Uterus (tissue), 3 donors: ENCODE measurements at regions not wholly inside any gene's neighbourhood (a gene's known extent, or its start where the extent isn't known, plus 50 kb on each side); places are given as distances from the start of the nearest gene placed in this dataset.

Experiments
- DNase-seq, 2 donors: peaks; one replicate each; pipeline ENCODE4 v3.0.0-alpha.2; 2019 to 2020
- H3K27ac ChIP-seq, 2 donors: fragments of 200-600 bp; sonication (generic); 1 replicate in 1 of 2; 2 replicates in 1 of 2; pipeline ENCODE4 v1.5.1; 2016 to 2018
- H3K27me3 ChIP-seq, 2 donors: fragments of 200-600 bp; sonication (generic); one replicate each; pipeline ENCODE4 v1.5.1; 2018 to 2019; ENCODE audit warnings: control low read depth in 1 of 2
- H3K36me3 ChIP-seq, 2 donors: fragments of 200-600 bp; sonication (generic); one replicate each; pipeline ENCODE4 v1.5.1; 2019; ENCODE audit warnings: control low read depth in 1 of 2
- H3K4me1 ChIP-seq, 2 donors: fragments of 200-600 bp; sonication (generic); one replicate each; pipeline ENCODE4 v1.5.1; 2018 to 2019; ENCODE audit warnings: control low read depth in 1 of 2
- H3K4me3 ChIP-seq, 2 donors: fragments of 200-600 bp; sonication (generic); 1 replicate in 1 of 2; 2 replicates in 1 of 2; pipeline ENCODE4 v1.5.1; 2018 to 2019; ENCODE audit warnings: mild to moderate bottlenecking in 1 of 2
- H3K9me3 ChIP-seq, 2 donors: fragments of 200-600 bp; sonication (generic); one replicate each; pipeline ENCODE4 v1.5.1; 2019; ENCODE audit warnings: control low read depth in 1 of 2
- POLR2A ChIP-seq, 2 donors: fragments of 450-650 bp; IDR thresholded peaks; one replicate each; pipeline ENCODE4 v1.6.1; 2016; ENCODE audit warnings: antibody characterized with exemption in 2 of 2, mild to moderate bottlenecking in 1 of 2, moderate library complexity in 1 of 2
- intact Hi-C: fragments of 100-400 bp; cut with DNase I; formaldehyde crosslinking; loops from one replicate; pipeline ENCODE4 v1.15.1; 2023; ENCODE audit warnings: low total_unique reads
- TF ChIP-seq, protein P1 (sequence below), 4 experiments: fragments of 200-600 bp in 2 of 4; fragments of 450-650 bp in 2 of 4; sonication (generic) in 2 of 4; IDR thresholded peaks; one replicate each; pipeline ENCODE4 v1.5.1; 2016 to 2019; ENCODE audit warnings: antibody characterized with exemption in 4 of 4, mild to moderate bottlenecking in 2 of 4, moderate library complexity in 1 of 4
- donor health status: DM: yes; HTN: yes; CAD: no.

DNA sequence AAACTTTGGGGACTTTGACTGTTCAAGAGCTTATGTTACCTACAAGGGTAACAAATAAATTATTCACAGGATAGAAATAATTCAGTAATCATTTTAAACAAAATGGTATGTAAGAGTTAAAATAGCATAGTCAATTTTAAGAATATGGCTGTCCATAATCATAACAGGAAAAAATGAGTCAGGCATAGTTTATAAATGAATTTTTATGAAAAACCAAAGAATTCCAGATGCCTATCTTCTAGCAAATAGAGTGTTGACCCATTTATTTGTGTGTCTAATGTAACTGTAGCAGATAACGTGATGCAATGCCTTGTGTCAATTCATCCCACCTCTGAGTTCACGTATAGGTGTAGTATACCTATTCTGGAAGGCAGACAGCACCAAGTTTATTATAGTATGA is 169.7 kb upstream of the CDH9 start:
- H3K4me3 ChIP-seq: no peak overlapping the region
- H3K27me3 ChIP-seq: no peaks in the 10 kb centered on the region
- TF ChIP-seq, protein P1, sequence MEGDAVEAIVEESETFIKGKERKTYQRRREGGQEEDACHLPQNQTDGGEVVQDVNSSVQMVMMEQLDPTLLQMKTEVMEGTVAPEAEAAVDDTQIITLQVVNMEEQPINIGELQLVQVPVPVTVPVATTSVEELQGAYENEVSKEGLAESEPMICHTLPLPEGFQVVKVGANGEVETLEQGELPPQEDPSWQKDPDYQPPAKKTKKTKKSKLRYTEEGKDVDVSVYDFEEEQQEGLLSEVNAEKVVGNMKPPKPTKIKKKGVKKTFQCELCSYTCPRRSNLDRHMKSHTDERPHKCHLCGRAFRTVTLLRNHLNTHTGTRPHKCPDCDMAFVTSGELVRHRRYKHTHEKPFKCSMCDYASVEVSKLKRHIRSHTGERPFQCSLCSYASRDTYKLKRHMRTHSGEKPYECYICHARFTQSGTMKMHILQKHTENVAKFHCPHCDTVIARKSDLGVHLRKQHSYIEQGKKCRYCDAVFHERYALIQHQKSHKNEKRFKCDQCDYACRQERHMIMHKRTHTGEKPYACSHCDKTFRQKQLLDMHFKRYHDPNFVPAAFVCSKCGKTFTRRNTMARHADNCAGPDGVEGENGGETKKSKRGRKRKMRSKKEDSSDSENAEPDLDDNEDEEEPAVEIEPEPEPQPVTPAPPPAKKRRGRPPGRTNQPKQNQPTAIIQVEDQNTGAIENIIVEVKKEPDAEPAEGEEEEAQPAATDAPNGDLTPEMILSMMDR (IDR thresholded peaks at IDR 0.05): no peak
- no peak for TF ChIP-seq POLR2A (IDR thresholded peaks at IDR 0.05)
- no peaks in the 10 kb centered on the region for H3K36me3 ChIP-seq
- no peak for DNase-seq
- no peaks in the 10 kb centered on the region for H3K9me3 ChIP-seq
- H3K27ac ChIP-seq: no peak overlapping the region
- H3K4me1 ChIP-seq: no peaks in the 10 kb centered on the region
- intact Hi-C loops: no loop called here

DNA sequence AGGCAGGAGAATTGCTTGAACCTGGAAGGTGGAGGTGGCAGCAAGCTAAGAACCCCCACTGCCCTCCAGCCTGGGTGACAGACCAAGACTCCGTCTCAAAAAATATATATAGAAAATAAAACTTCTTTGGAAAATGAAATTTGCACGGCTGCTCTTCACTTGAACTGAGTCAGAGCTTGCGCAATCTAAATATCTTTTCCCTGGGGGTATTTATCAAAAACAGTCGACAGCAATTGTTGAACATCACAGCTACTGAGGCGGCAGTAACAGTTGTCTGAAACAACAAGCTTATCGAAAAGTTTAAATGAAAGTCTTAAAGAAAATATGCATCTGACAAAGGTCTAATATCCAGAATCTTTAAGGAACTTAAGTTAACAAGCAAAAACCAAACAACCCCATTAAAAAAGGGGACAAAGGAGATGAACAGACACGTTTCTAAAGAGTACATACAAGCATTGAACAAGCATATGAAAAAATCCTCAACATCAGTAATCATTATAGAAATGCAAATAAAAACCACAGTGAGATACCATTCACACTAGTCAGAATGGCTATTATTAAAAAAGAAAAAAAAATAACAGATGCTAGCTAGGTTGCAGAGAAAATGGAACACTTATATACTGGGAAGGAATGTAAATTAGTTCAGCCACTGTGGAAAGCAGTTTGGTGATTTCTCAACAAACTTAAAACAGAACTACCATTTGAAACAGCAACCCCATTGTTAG is 153.6 kb upstream of the CDH9 start:
- no peak for TF ChIP-seq POLR2A (IDR thresholded peaks at IDR 0.05)
- TF ChIP-seq, protein P1 (IDR thresholded peaks at IDR 0.05): no peak

DNA sequence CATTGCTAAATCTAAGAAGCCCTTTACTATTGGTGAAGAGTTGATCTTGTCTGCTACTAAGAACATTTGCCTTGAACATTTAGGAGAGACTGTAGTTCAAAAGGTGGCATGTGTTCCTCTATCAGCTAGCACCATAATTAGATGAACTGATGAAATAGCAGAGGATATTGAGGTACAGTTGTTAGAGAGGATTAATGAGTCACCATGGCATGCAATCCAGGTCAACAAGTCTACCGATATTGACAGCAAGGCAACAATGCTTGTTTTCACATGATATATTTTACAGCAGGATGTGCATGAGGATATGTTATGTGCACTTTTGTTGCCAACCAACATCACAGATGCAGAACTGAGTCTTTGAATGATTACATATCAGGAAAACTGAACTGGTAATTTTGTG is 134.3 kb upstream of the CDH9 start:
- no peak for TF ChIP-seq POLR2A (IDR thresholded peaks at IDR 0.05)
- TF ChIP-seq, protein P1 (IDR thresholded peaks at IDR 0.05): no peak
- intact Hi-C loops: no loop called here
- Histone ChIP-seq H3K27me3 (no peaks in the 10 kb centered on the region), H3K27ac (no peak overlapping the region), H3K4me3 (no peak overlapping the region), H3K4me1 (no peaks in the 10 kb centered on the region), H3K36me3 (no peaks in the 10 kb centered on the region), H3K9me3 (no peaks in the 10 kb centered on the region)
- no peak for DNase-seq

More for the DNA sequence above, 153.6 kb upstream of the CDH9 start:
- DNase-seq: no peak
- H3K4me1 ChIP-seq: no peaks in the 10 kb centered on the region
- no peak overlapping the region for H3K27ac ChIP-seq
- intact Hi-C loops: no loop called here
- H3K4me3 ChIP-seq: no peak overlapping the region
- no peaks in the 10 kb centered on the region for H3K9me3 ChIP-seq
- no peaks in the 10 kb centered on the region for H3K36me3 ChIP-seq
- no peaks in the 10 kb centered on the region for H3K27me3 ChIP-seq

DNA sequence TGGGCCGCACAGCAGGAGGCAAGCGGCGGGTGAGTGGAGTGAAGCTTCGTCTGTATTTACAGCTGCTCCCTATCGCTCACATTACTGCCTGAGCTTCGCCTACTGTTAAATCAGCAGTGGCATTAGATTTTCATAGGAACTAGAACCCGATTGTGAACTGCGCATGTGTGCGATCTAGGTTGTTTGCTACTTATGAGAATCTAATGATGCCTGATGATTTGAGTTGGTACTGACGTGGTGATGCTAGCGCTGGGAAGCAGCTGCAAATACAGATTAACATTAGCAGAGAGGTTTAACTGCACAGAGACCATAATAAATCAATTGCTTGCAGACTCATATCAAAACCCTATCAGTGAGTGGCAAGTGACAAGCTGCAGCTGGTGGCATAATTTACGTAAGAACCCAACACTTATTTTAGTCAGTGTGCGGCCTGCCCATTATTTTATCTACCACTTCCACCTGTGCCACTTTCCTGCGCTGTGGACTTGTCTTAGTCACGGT is 133.4 kb upstream of the CDH9 start:
- no peaks in the 10 kb centered on the region for H3K4me1 ChIP-seq
- intact Hi-C loops: no loop called here
- no peak overlapping the region for H3K4me3 ChIP-seq
- TF ChIP-seq POLR2A (IDR thresholded peaks at IDR 0.05): no peak
- TF ChIP-seq, protein P1 (IDR thresholded peaks at IDR 0.05): no peak
- H3K27ac ChIP-seq: no peak overlapping the region
- no peaks in the 10 kb centered on the region for H3K9me3 ChIP-seq
- no peaks in the 10 kb centered on the region for H3K27me3 ChIP-seq
- no peaks in the 10 kb centered on the region for H3K36me3 ChIP-seq
- no peak for DNase-seq

DNA sequence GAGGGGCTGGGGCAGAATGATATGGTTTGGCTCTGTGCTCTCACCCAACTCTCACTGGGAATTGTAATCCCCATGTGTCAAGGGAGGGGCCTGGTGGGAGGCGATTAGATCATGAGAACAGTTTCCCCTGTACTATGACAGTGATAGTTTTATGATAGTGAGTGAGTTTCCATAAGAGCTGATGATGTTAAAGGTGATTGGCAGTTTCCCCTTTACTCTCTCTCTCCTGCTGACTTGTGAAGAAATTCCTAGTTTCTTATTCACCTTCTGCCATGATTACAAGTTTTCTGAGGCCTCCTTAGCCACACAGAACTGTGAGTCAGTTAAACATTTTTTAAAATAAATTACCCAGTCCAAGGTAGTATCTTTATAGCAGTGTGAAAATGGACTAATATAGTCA is 120.4 kb upstream of the CDH9 start:
- no peak for TF ChIP-seq POLR2A (IDR thresholded peaks at IDR 0.05)
- TF ChIP-seq, protein P1 (IDR thresholded peaks at IDR 0.05): no peak
- Histone ChIP-seq H3K4me3 (no peak overlapping the region), H3K9me3 (no peaks in the 10 kb centered on the region), H3K27me3 (no peaks in the 10 kb centered on the region), H3K36me3 (peaks cover 0 to 4% of the 10 kb centered on the region in 2 donors), H3K27ac (no peak overlapping the region), H3K4me1 (no peaks in the 10 kb centered on the region)
- DNase-seq: no peak
- intact Hi-C loops: no loop called here
